Lower leg skin (tissue), 3 donors: ENCODE measurements at regions not wholly inside any gene's neighbourhood (a gene's known extent, or its start where the extent isn't known, plus 50 kb on each side); places are given as distances from the start of the nearest gene placed in this dataset.

Source experiments
- CTCF ChIP-seq, 3 donors: fragments of 450-650 bp; IDR thresholded peaks; one replicate each; pipeline ENCODE4 v1.5.1; 2016; ENCODE audit warnings: antibody characterized with exemption in 3 of 3, mild to moderate bottlenecking in 3 of 3, moderate library complexity in 2 of 3
- POLR2A ChIP-seq, 2 donors: fragments of 450-650 bp; IDR thresholded peaks; one replicate each; pipeline ENCODE4 v1.6.1; 2016 to 2017; ENCODE audit warnings: antibody characterized with exemption in 2 of 2, mild to moderate bottlenecking in 1 of 2, moderate library complexity in 1 of 2

- TF ChIP-seq CTCF (IDR thresholded peaks at IDR 0.05): no peak
- no peak for TF ChIP-seq POLR2A (IDR thresholded peaks at IDR 0.05)
Measured at GRCh38 chr18:64674694-64675093, 525.8 kb upstream of the LINC00305 start.
